GM19043 (cell line): ENCODE measurements at regions not wholly inside any gene's neighbourhood (a gene's known extent, or its start where the extent isn't known, plus 50 kb on each side); places are given as distances from the start of the nearest gene placed in this dataset.

ENCODE experiments used
- ATAC-seq: cut with Tn5 transposase; IDR thresholded peaks from one replicate; pipeline ENCODE4 v1.9.1; 2021; ENCODE audit warnings: low read depth; ENCODE audit not compliant: unreplicated experiment

DNA sequence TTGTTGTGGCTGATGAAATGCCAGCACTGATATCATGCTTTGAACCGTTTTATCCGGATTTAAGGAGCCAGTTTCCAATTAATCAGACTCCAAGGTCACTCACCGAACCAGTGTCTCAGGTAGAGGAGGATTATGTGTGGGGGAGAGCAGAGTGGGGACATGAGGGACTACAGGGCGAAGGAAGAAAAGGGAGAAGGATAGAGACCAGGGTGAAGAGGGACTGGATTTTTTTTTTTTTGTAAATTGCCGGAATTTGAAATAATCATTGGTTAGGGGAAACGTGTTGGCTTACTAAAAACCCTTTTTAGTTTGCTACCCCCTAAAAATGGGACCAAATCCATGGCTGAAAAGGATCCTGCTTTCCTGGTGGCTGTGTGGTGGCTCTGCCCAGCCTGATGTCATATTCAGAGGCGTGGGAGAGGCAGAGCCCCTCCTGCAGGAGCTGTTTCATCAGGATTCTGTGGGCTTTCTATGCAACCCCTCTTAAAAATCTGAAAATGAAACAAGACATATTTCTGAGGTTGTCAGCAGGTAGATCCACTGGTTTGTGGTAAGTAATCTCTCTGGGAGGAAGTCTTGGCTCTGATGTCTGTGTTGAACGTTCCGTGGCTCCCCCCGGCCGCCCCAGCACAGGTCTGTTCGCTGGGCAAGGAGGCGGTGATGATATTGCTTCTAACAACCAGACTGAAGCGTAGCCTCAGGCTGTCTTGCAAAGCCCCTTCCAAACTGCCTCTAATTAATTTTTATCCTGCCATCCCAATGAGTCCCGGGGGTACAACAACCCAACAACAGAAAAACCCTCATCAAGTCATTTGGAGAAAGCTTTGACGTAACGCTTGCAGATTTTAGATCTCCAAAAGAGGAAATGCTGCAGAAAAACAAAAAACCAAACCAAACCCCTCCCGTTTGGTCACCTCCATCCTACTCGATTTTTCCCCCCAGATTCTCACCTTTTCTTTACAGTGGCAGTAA, 143.0 kb upstream of the ZFHX3 start:
- ATAC-seq, result no peak

GRCh38 chr16:73190256-73190655, 142.3 kb upstream of the ZFHX3 start:
- no peak for ATAC-seq

- ATAC-seq, result no peak
Measured at GRCh38 chr16:73189136-73189535, 141.2 kb upstream of the ZFHX3 start.

- no peak for ATAC-seq
Measured at GRCh38 chr16:73186752-73187601, 139.0 kb upstream of the ZFHX3 start.

DNA sequence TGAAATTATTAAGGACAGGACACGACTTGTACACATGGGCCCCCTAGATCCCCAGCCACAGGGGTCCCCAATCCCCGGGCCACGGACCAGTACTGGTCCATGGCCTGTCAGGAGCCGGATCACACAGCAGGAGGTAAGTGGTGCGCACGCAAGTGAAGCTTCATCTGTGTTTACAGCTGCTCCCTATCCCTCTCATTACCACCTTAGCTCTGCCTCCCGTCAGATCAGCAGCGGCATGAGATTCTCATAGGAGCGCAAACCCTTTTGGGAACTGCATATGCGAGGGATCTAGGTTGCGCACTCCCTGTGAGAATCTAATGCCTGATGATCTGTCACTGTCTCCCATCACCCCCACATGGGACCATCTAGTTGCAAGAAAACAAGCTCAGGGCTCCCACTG, 137.8 kb upstream of the ZFHX3 start:
- no peak for ATAC-seq

DNA sequence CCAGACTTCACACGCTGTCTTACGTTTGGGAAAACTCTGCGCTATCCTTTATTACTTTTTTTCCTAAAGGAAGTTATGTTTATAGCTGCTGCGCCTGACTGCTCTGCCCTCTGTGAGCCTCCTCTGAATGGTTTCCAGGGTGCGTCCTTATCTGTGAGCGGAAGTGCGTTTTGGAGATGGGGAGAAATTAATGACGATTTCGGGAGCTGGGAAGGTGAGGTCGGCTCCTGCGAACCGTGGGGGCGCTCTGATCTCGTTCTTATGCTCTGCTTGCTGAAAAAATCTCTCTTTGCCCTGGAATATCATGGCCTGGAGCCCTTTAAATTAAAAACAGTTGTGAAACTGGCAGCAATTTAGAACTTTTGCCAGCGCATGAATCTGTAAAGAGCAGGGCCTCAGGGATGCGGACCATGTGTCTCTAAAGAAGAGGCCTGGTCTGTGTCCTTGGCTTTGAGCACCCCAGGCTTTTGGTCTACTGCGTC, 135.7 kb upstream of the ZFHX3 start:
- no peak for ATAC-seq

- ATAC-seq, result no peak
Measured at GRCh38 chr16:73179705-73180331, 131.9 kb upstream of the ZFHX3 start.

GRCh38 chr16:73177729-73178295, 129.9 kb upstream of the ZFHX3 start:
- no peak for ATAC-seq

GRCh38 chr16:73176577-73177013, 128.7 kb upstream of the ZFHX3 start:
- ATAC-seq, result no peak

- no peak for ATAC-seq
Measured at GRCh38 chr16:73172973-73173709, 125.2 kb upstream of the ZFHX3 start.

DNA sequence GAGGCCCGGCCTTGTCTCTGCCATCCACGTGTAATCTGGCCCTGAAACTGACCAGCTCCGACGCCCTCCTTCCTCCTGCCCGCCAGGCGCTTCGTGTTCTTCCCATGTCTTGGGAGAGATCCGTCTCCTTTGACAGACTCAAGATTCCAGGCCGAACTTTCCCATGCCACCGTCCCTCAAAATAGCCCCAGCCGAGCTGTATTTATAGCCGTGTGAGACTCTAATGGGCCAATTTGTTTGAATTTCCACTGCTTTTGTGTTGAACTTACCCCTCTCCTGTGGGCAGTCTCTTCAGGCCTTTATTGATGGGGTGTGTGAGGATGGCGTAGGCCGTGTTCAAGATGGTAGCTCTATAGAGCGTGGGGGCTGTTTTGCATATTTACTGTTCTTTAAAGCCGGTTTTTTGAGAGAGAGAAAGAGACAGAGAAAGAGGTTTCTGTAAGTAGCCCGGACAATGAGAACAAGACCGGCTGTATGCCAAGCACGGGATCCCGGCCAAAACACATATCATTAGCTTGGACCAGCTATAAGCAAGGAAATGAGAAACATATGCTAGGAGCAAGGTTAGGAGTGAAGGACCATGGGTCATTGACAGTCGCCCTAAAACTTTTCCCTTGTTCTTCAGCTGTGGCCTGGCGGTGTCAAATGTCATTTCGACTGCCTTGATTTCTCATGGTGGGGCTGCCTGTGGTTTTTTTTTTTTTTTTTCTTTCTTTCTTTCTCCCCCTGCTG, 124.5 kb upstream of the ZFHX3 start:
- no peak for ATAC-seq

GRCh38 chr16:73171901-73172240, 123.9 kb upstream of the ZFHX3 start:
- no peak for ATAC-seq

- ATAC-seq, result no peak
Measured at GRCh38 chr16:73171380-73171779, 123.5 kb upstream of the ZFHX3 start.

- no peak for ATAC-seq
Measured at GRCh38 chr16:73170612-73171038, 122.7 kb upstream of the ZFHX3 start.

- ATAC-seq, result no peak
Measured at GRCh38 chr16:73166947-73167550, 119.1 kb upstream of the ZFHX3 start.

GRCh38 chr16:73166441-73166851, 118.5 kb upstream of the ZFHX3 start:
- ATAC-seq, result no peak

DNA sequence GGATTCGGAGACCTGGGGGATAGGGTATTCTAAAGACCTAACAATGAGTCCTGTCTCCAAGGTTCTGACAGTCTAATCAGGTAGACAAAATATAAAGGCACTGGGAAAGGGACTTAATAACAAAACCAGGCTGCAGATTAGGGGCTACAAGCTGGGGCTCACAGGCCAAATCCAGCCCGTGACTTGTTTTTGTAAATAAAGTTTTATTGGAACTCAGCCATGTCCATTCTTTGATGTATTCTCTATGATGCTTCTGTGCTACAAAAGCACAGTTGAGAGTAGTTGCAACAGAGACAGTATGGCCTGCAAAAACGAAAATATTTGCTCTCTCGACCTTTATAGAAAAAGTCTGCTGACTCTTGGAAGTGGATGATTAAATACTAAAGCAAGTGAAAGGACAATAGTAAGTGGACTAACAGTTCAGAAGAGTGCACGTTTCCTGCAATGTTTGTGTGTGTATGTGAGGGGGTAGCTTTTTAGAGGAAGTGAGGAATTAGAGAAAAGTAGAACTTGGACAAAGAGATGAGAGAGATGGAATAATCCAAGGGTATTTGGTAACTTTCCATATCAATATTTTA, 115.4 kb upstream of the ZFHX3 start:
- ATAC-seq, result no peak

- ATAC-seq, result no peak
Measured at GRCh38 chr16:73161977-73162376, 114.0 kb upstream of the ZFHX3 start.
